ENCODE measurements at regions not wholly inside any gene's neighbourhood (a gene's known extent, or its start where the extent isn't known, plus 50 kb on each side); places are given as distances from the start of the nearest gene placed in this dataset.

- H4K20me1 ChIP-seq (replicated peaks in 1 of 2; ENCODE audit: control insufficient read depth in 1 of 2, insufficient read depth in 2 of 2, low read length in 2 of 2): no peaks in the 10 kb centered on the region
- no peak overlapping the region for H3K14ac ChIP-seq (ENCODE audit: insufficient read length)
- POLR2A ChIA-PET (ENCODE audit: partially characterized antibody): interaction anchor here (0.6 kb wide), 1 partner anchor 24 kb away, joined by 3 read pairs; no protein-coding TSS in a partner anchor
Observed at GRCh38 chr2:167787562-167787961, 459.8 kb downstream of the STK39 start.

More at GRCh38 chr2:167787562-167787961, 459.8 kb downstream of the STK39 start:
- Histone ChIP-seq H3K4me3 (ENCODE audit: extremely low read depth in 1 of 4, insufficient read depth in 2 of 4, low read depth in 3 of 4, low read length in 4 of 4) (no peak overlapping the region), H3K23ac (ENCODE audit: insufficient read length) (no peak overlapping the region), H3K9me3 (ENCODE audit: insufficient read depth in 2 of 2, low read depth in 1 of 2, low read length in 1 of 2) (no peaks in the 10 kb centered on the region), H4K8ac (ENCODE audit: extremely low read depth, insufficient read depth, low read length) (no peak overlapping the region), H2AFZ (ENCODE audit: low read length) (no peak overlapping the region), H3K23me2 (ENCODE audit: low read depth, low read length) (no peaks in the 10 kb centered on the region), H3K56ac (replicated peaks; ENCODE audit: insufficient read length, low read depth, low read length) (no peak overlapping the region), H2BK20ac (ENCODE audit: low read length) (no peak overlapping the region), H2BK5ac (ENCODE audit: low read depth, low read length) (no peak overlapping the region; the same call in 1 of the 2 replicates), H3K9ac (replicated peaks in 1 of 4; ENCODE audit: extremely low read depth in 1 of 4, low read depth in 3 of 4, low read length in 3 of 4) (no peak overlapping the region), H2BK15ac (ENCODE audit: low read length) (no peak overlapping the region), H3K4me2 (ENCODE audit: insufficient read depth in 1 of 2, low read depth in 2 of 2, low read length in 2 of 2) (no peak overlapping the region), H3K79me1 (ENCODE audit: low read depth, low read length) (no peaks in the 10 kb centered on the region), H3K18ac (ENCODE audit: extremely low read depth, low read length) (no peak overlapping the region), H3K36me3 (ENCODE audit: control insufficient read depth in 2 of 4, insufficient read depth in 4 of 4, low read length in 3 of 4) (no peaks in the 10 kb centered on the region), H4K91ac (replicated peaks; ENCODE audit: insufficient read length, low read length) (no peak overlapping the region), H3K4ac (replicated peaks; ENCODE audit: insufficient read length, low read depth, low read length) (no peak overlapping the region), H2BK120ac (replicated peaks; ENCODE audit: low read depth, low read length) (no peak overlapping the region), H3K27ac (ENCODE audit: low read depth, low read length) (no peak overlapping the region), H3K4me1 (replicated peaks in 1 of 4; ENCODE audit: control insufficient read depth in 3 of 4, insufficient read depth in 4 of 4, low read length in 3 of 4) (peaks cover 3 to 27% (median 12%) of the 10 kb centered on the region in 4 experiments), H3K27me3 (replicated peaks in 1 of 4; ENCODE audit: control insufficient read depth in 3 of 4, extremely low read depth in 1 of 4, insufficient read depth in 3 of 4, low read length in 3 of 4) (no peaks in the 10 kb centered on the region; a peak in 1 of 7 replicates), H2AK5ac (ENCODE audit: low read depth, low read length) (no peak overlapping the region), H3K79me2 (ENCODE audit: control insufficient read depth in 1 of 2, insufficient read depth in 2 of 2, low read length in 2 of 2) (0 out of 4 replicates have a peak, but pooled peaks cover 0 to 3% of the 10 kb centered on the region in 2 experiments), H2BK12ac (ENCODE audit: low read depth, low read length) (no peak overlapping the region; the same call in 1 of the 2 replicates), H4K5ac (ENCODE audit: insufficient read length, low read depth, low read length) (no peak overlapping the region)
- TF ChIP-seq BCL11A (IDR thresholded peaks at IDR 0.05; ENCODE audit: low read depth in 2 of 2, low read length in 2 of 2) (no peak), BACH1 (IDR thresholded peaks at IDR 0.05; ENCODE audit: low read length) (no peak), SAP30 (IDR thresholded peaks at IDR 0.05; ENCODE audit: insufficient read depth, insufficient replicate concordance, low read length) (no peak)
- FAIRE-seq (no peak), DNase-seq (ENCODE audit: low read depth in 1 of 2, low spot score in 2 of 2) (no peak)
- WGBS, 2 experiments (ENCODE audit: extremely low coverage in 1 of 2, insufficient coverage in 1 of 2, insufficient read length in 1 of 2, insufficient replicate concordance in 2 of 2, low coverage in 1 of 2, low lambda C conversion rate in 2 of 2, missing lambda C conversion rate in 1 of 2): 86% methylated on average over 3 of the region's 3 CpGs; no CpG with 5 or more reads in 1 of the 2 experiments
- CTCF ChIA-PET (ENCODE audit: partially characterized antibody): interaction anchor here (0.7 to 1.3 kb wide), 3 partner anchors 9 to 331 kb away, joined by 3 to 4 read pairs (median 3); no protein-coding TSS in a partner anchor
